ENCODE measurements at regions not wholly inside any gene's neighbourhood (a gene's known extent, or its start where the extent isn't known, plus 50 kb on each side); places are given as distances from the start of the nearest gene placed in this dataset.

GRCh38 chr15:95265419-95265997 lies 1034.1 kb downstream of the MCTP2 start:
- DNase-seq = no peak

GRCh38 chr15:95266451-95267061 lies 1035.2 kb downstream of the MCTP2 start:
- DNase-seq = no peak

GRCh38 chr15:95267481-95267880 lies 1036.1 kb downstream of the MCTP2 start:
- DNase-seq = no peak

- no peak for DNase-seq
These were observed 1038.2 kb downstream of the MCTP2 start for GRCh38 chr15:95269242-95270183.

DNA sequence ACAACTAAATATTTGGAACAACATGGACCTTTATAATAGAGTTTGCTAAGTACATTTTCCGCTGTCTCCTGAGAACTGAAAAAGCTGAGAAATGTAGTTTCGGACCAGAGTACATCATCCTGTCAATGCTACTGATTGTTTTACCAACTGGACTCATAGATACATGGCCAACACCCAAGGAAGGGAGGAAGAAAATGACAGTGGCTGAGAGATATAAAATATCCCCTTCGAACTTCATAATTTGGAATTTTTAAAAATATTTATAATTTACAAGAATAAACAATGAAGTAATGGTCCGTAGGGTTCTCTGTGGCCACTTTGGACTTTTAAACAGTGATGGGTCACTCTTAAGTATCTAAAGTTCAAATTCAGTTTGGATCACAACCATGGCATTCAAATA lies 1042.7 kb downstream of the MCTP2 start:
- DNase-seq = no peak

- no peak for DNase-seq
These were observed 1045.9 kb downstream of the MCTP2 start for GRCh38 chr15:95277266-95277665.

- DNase-seq = no peak
These were observed 1047.3 kb downstream of the MCTP2 start for GRCh38 chr15:95278532-95279245.

DNA sequence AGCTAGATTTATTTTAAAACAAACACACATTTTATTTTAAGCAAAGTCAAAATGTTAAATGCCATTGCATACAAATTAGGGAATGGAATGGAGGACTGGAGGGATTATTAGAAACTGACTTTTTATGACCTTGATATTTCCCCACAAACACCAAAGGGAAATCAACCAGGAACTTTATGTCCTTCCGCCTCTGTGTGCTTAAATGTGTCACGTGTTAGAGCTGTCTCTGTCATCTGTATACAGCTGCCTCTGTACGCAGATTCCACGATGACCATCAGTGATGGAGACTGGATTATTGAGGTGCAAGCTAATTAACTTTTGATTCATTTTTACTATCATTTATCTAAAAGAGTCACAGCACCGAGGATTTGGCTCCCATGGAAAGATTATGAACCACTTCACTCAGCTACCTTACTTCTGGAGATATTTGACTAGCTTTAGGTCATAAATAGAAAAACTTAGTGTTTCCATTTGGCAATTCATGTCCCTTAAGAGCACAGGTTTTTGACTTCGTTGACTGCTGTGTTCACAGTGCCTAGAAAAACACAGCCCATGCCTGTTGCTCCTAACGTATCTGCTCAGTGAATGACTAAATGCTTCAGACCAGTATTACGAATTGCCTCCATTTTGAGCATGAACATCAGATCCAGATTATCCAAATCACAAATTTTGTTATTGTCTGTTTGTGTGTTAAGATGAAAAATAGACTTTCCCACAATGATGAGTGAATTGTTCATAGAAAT lies 1048.1 kb downstream of the MCTP2 start:
- no peak for DNase-seq

DNA sequence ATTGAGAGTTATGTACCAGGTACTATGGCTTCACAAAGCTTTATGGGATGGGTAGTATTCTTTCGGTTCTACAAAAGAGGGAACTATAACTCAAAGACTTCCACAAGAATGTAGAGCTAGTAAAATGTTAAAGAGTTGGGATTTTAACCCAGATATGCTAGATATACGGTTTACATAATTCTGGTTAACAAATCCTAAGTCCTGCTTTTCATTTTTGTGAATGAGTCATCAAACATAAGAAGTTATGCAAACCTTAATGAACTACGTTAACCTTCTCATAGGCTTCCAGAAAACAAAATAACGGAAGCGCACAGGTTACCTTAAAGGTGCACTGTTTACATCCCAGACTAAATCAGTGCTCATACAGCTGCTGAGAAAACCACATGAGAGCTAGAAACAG lies 1049.3 kb downstream of the MCTP2 start:
- DNase-seq = no peak

DNA sequence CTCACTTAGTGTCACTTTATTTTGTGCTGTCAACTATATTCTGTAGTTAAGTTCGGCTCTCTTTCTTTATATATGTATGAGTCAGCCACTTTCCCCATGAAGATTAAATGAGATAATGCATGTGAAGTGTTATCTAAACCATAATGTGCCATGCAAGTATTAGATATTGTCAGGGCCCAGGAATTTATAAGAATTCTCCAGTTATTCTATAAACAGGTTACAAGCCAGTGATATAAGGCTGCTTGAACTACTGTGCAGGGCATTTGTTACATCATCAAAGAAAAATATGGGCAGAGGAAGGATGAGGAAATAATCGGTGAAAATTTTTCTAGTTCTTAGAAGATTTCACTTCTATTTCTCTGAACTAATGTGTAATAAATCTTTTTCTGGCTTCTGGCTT lies 1049.0 kb upstream of the NR2F2 start:
- no peak for DNase-seq

DNA sequence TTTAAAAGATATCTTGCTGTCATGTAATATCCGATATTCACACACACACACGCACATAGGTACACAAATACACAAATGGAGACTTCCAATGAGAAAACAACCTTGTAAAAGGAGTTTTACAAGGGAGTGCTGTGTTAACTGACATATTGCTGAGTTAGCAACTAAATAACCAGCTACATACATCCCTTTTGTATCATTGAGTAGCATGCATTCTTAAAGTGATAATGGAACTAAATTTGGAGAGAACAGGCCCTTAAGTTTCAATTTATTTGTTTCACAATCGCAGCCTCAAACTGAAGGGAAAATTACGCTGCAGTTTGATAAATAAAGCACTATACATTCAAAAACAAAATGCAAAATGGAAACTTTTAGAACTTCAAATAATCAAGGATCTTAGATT lies 1046.0 kb upstream of the NR2F2 start:
- no peak for DNase-seq

DNA sequence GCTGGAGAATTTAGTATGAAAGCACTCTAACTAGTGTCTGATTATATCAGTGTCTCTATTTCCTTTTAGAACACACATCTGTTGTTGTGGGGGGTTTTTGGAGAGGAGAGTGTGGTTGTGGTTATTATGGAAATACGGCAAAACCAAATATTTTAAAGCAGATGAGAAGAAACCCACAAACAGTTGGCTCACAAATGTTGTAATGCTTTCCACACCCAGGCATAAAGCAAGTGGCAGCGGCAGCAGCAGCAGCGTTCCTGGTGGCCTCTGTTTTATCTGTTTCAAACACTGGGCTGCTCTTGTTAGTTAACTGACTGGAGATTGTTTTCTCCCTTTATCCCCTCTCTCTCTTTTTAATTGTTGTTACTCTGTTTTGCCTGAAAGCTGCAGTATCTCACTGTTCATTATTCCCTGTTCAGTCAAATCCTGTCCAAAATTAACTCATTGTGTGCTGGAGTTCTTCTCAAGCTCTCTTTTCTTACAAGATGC lies 1045.5 kb upstream of the NR2F2 start:
- no peak for DNase-seq

DNA sequence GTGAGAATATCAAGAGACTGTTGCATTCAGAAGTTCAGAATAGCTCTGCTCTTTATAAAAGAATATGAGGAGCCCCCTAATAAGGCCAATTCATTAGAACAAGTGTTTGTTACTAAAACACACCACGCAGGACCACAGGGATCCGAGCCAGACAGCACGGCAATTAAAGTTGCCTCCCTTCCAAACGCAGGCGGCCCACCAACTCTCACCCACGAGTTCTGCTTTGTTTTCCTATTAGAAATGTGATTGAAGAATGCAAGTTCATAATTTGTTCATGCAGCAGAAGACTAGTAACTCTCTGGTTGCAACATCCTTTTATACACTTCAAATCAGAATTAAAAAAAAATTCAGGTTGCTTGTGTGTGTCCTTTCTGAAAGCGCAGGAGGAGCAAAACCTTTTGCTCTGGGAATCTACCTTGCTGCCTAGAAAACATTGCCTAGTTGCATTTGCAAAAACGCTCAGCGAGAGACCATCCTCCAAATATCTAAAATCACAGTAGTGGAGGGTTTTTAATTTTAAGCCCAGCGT lies 1044.1 kb upstream of the NR2F2 start:
- DNase-seq = no peak

GRCh38 chr15:95287720-95288103 lies 1042.8 kb upstream of the NR2F2 start:
- DNase-seq = no peak

DNA sequence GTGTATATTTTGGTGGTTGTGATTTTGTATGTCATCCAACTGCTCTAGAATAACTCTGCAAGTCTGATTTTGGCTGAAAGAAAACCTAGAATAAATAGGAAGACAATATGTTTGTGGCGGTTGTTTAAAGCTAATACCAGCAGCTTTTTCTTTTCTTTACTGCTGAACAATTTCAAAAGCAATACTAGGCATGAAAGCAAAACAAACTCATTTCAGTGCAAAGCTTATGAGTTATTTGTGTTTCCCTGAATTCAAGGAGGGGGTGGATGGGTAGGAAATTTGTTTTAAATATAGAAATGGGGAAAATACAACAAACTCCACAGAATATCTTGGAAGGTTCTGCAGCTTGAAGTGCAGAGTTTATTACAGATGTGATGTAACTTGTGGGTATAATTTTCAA lies 1041.9 kb upstream of the NR2F2 start:
- no peak for DNase-seq

- DNase-seq = no peak
These were observed 1040.1 kb upstream of the NR2F2 start for GRCh38 chr15:95290176-95290974.

DNA sequence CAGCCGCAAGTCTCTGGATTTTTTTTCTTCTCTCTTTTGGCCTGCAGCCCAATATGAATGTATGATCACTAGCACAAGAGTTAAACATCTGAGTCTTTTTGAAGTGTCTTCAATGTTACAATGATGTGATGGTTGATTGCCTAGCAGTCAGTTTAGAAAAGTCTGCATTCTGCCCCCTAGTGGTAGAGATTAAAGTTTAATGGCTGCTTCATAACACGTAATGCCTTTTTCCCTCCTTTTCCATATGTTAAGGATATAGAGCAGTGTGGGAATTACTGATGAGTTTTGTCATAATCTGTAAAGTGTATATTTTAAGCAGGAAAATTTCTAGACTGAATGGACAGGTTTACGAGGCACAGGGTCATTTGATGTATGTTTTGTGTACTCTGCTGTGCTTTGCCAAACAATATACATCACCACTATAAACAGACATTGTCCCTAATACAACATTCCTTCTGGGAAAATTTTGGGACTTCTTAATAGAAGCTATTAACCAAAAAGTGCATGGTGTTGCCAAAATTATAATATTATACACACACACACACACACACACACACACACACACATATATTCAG lies 1038.5 kb upstream of the NR2F2 start:
- no peak for DNase-seq

GRCh38 chr15:95292785-95293450 lies 1037.6 kb upstream of the NR2F2 start:
- DNase-seq = no peak

GRCh38 chr15:95293456-95294031 lies 1037.0 kb upstream of the NR2F2 start:
- DNase-seq = no peak

DNA sequence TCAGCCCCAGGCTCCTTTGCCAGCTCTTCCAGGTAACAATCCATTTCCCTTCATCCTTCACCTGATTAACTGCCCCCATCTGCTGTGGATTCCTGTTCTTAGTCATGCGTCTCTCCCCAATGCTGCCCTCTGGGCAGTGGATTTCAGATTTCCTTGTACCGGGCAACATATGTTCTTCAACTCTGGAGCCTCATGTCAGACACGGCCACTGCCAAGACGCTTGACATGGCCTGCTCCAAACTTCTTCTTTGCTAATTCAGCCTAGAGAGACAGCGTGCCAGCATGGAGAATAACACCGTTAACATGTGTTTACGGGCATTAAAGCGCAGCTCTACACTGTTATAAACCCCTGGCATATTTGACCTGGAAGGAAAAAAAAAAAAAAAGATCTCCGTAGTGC lies 1035.1 kb upstream of the NR2F2 start:
- DNase-seq = no peak

Data from stimulated activated CD4-positive, alpha-beta T cell treated with anti-CD3 and anti-CD28 coated beads, Interleukin-4, amount 100 ng/mL, for 1 hour (primary cell).